Liver (tissue), 8 donors: ENCODE measurements at regions not wholly inside any gene's neighbourhood (a gene's known extent, or its start where the extent isn't known, plus 50 kb on each side); places are given as distances from the start of the nearest gene placed in this dataset.

Experiments used
- DNase-seq: peaks from one replicate; pipeline ENCODE4 v3.0.0-alpha.2; 2017; ENCODE audit warnings: low spot score
- H3K27ac ChIP-seq, 2 donors: one replicate each; pipeline ENCODE4 v1.7.0; 2013; ENCODE audit warnings: inconsistent platforms in 2 of 2, low read length in 2 of 2, control low read depth in 1 of 2, low read depth in 1 of 2, mild to moderate bottlenecking in 1 of 2
- H3K27me3 ChIP-seq, 4 donors: one replicate each; pipeline versions ENCODE4 v1.6.1 to v1.7.0; 2013; ENCODE audit warnings: low read length in 3 of 4, inconsistent platforms in 1 of 4, mild to moderate bottlenecking in 1 of 4, moderate library complexity in 1 of 4; ENCODE audit not compliant: control insufficient read depth in 4 of 4, insufficient read depth in 4 of 4
- H3K36me3 ChIP-seq, 4 donors: one replicate each; pipeline versions ENCODE4 v1.6.1 to v1.7.0; 2013; ENCODE audit warnings: low read length in 3 of 4, mild to moderate bottlenecking in 3 of 4, low read depth in 1 of 4, moderate library complexity in 1 of 4; ENCODE audit not compliant: control insufficient read depth in 4 of 4, insufficient read depth in 3 of 4
- H3K4me1 ChIP-seq, 4 donors: one replicate each; pipeline versions ENCODE4 v1.6.1 to v1.7.0; 2013; ENCODE audit warnings: low read length in 3 of 4, mild to moderate bottlenecking in 3 of 4, moderate library complexity in 1 of 4; ENCODE audit not compliant: control insufficient read depth in 4 of 4, insufficient read depth in 4 of 4
- H3K4me3 ChIP-seq, 3 donors: one replicate each; pipeline versions ENCODE4 v1.6.1 to v1.7.0; 2013; ENCODE audit warnings: low read length in 3 of 3, control low read depth in 1 of 3, low read depth in 1 of 3, mild to moderate bottlenecking in 1 of 3
- H3K9ac ChIP-seq, 2 donors: one replicate each; pipeline ENCODE4 v1.7.0; 2013; ENCODE audit warnings: low read length in 2 of 2, mild to moderate bottlenecking in 2 of 2, moderate library complexity in 2 of 2, control low read depth in 1 of 2, low read depth in 1 of 2
- H3K9me3 ChIP-seq, 4 donors: one replicate each; pipeline versions ENCODE4 v1.6.1 to v1.7.0; 2013; ENCODE audit warnings: low read length in 3 of 4; ENCODE audit not compliant: control insufficient read depth in 4 of 4
- EGR1 ChIP-seq, 2 donors: IDR thresholded peaks; 2 replicates each; pipeline ENCODE4 v1.6.1; 2016 to 2018; ENCODE audit warnings: antibody characterized with exemption in 2 of 2, low read depth in 2 of 2
- FOXA1 ChIP-seq: IDR thresholded peaks from 2 replicates; pipeline ENCODE4 v1.6.1; 2016; ENCODE audit warnings: antibody characterized with exemption
- FOXA2 ChIP-seq: IDR thresholded peaks from 2 replicates; pipeline ENCODE4 v1.6.1; 2016; ENCODE audit warnings: antibody characterized with exemption
- GABPA ChIP-seq, 2 donors: IDR thresholded peaks in 1 of 2; conservative IDR thresholded peaks in 1 of 2; 2 replicates each; pipeline ENCODE4 v1.6.1; 2016; ENCODE audit warnings: antibody characterized with exemption in 2 of 2, mild to moderate bottlenecking in 1 of 2, moderate library complexity in 1 of 2
- HNF4A ChIP-seq, 2 donors: conservative IDR thresholded peaks; 2 replicates each; pipeline ENCODE4 v1.6.1; 2016; ENCODE audit warnings: antibody characterized with exemption in 2 of 2, mild to moderate bottlenecking in 2 of 2
- HNF4G ChIP-seq: IDR thresholded peaks from 2 replicates; pipeline ENCODE4 v1.6.1; 2016; ENCODE audit warnings: antibody characterized with exemption
- JUND ChIP-seq, 2 donors: IDR thresholded peaks; 2 replicates each; pipeline ENCODE4 v1.6.1; 2016; ENCODE audit warnings: antibody characterized with exemption in 2 of 2
- NR2F2 ChIP-seq: IDR thresholded peaks from 2 replicates; pipeline ENCODE4 v1.6.1; 2016; ENCODE audit warnings: antibody characterized with exemption
- RAD21 ChIP-seq, 2 donors: IDR thresholded peaks; 2 replicates each; pipeline ENCODE4 v1.6.1; 2016; ENCODE audit warnings: antibody characterized with exemption in 2 of 2, mild to moderate bottlenecking in 2 of 2
- RXRA ChIP-seq, 2 donors: IDR thresholded peaks; 2 replicates each; pipeline ENCODE4 v1.6.1; 2017 to 2018; ENCODE audit warnings: antibody characterized with exemption in 2 of 2, mild to moderate bottlenecking in 1 of 2
- SP1 ChIP-seq: IDR thresholded peaks from 2 replicates; pipeline ENCODE4 v1.6.1; 2018; ENCODE audit warnings: antibody characterized with exemption, mild to moderate bottlenecking
- TAF1 ChIP-seq: conservative IDR thresholded peaks from 2 replicates; pipeline ENCODE4 v1.6.1; 2016; ENCODE audit warnings: antibody characterized with exemption, mild to moderate bottlenecking
- YY1 ChIP-seq: IDR thresholded peaks from 2 replicates; pipeline ENCODE4 v1.6.1; 2016; ENCODE audit warnings: antibody characterized with exemption, mild to moderate bottlenecking
- WGBS: extraction: QIAGEN DNeasy Blood & Tissue Kit; methylation state at CpG from one replicate; pipeline ENCODE4 v1.1.7; 2013; 5-methylcytosine and 5-hydroxymethylcytosine counted together
- TF ChIP-seq, protein P1 (sequence below): IDR thresholded peaks from 2 replicates; pipeline ENCODE4 v1.6.1; 2016; ENCODE audit warnings: antibody characterized with exemption, mild to moderate bottlenecking
- TF ChIP-seq, protein P2 (sequence below): IDR thresholded peaks from 2 replicates; pipeline ENCODE4 v1.6.1; 2016; ENCODE audit warnings: antibody characterized with exemption
- TF ChIP-seq, protein P3 (sequence below): fragments of 150-350 bp; IDR thresholded peaks from 2 replicates; pipeline ENCODE4 v1.5.1; 2017; ENCODE audit warnings: improper control_type of control experiment, low read depth, low read length; ENCODE audit not compliant: missing input control
- donor health status: healthy.
- donor health status: healthy.
- donor health status: healthy.
- donor health status: healthy.
- donor health status: healthy.

DNA sequence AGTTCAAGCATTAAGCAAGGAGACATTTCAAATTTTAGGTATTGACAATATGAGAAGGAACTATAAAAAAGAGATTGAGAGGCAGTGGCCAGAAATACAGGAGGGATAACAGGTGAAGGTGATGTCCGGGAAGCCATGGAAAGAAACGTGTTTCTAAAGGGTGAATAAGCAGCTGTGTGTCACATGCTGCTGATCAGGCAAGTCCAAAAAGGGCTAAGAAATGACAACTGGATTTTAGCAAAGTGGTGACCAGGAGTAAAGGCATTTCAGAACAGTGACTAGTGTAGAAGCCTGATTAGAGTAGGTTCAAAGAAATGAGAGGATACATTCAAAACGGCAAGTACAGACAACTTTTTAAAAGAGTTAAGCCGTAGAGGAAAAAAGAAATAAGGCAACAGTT lies 204.3 kb upstream of the DIO2 start:
- TF ChIP-seq RAD21 (IDR thresholded peaks at IDR 0.05) (no peak), SP1 (no peak), FOXA2 (no peak), TAF1 (no peak), RXRA (IDR thresholded peaks at IDR 0.05) (no peak)
- Histone ChIP-seq H3K4me1 (no peaks in the 10 kb centered on the region), H3K27me3 (no peaks in the 10 kb centered on the region), H3K36me3 (no peaks in the 10 kb centered on the region), H3K9ac (no peak overlapping the region), H3K9me3 (no peaks in the 10 kb centered on the region), H3K4me3 (no peak overlapping the region), H3K27ac (no peak overlapping the region)
- WGBS = 82% methylated on average over 4 of the region's 4 CpGs
- DNase-seq = no peak

DNA sequence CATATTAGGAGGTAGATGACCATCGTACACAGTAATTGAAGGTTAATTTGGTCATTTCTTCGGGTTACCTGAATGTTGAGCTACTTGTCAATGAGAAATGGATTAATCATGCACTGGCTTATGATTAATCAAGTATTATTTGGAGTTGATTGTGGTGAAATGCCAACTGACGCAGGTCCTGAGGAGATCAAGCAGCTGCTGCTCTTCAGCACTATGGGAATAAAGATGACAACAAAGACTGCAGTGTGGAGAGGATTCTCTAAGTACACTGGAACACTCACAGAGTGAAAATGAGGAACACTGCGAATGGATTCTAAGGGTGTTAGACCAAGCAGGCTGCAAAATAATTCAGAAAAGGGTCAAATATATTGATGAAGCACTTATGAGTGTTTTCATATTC lies 202.8 kb upstream of the DIO2 start:
- 74% methylated on average over 4 of the region's 4 CpGs for WGBS
- Histone ChIP-seq H3K4me1 (no peaks in the 10 kb centered on the region), H3K4me3 (no peak overlapping the region), H3K9ac (no peak overlapping the region), H3K27me3 (no peaks in the 10 kb centered on the region), H3K9me3 (no peaks in the 10 kb centered on the region), H3K36me3 (no peaks in the 10 kb centered on the region), H3K27ac (no peak overlapping the region)
- TF ChIP-seq FOXA1 (no peak), JUND (IDR thresholded peaks at IDR 0.05) (no peak), TAF1 (no peak), NR2F2 (no peak), HNF4G (no peak), YY1 (no peak), RAD21 (IDR thresholded peaks at IDR 0.05) (no peak)
- TF ChIP-seq, protein P1, sequence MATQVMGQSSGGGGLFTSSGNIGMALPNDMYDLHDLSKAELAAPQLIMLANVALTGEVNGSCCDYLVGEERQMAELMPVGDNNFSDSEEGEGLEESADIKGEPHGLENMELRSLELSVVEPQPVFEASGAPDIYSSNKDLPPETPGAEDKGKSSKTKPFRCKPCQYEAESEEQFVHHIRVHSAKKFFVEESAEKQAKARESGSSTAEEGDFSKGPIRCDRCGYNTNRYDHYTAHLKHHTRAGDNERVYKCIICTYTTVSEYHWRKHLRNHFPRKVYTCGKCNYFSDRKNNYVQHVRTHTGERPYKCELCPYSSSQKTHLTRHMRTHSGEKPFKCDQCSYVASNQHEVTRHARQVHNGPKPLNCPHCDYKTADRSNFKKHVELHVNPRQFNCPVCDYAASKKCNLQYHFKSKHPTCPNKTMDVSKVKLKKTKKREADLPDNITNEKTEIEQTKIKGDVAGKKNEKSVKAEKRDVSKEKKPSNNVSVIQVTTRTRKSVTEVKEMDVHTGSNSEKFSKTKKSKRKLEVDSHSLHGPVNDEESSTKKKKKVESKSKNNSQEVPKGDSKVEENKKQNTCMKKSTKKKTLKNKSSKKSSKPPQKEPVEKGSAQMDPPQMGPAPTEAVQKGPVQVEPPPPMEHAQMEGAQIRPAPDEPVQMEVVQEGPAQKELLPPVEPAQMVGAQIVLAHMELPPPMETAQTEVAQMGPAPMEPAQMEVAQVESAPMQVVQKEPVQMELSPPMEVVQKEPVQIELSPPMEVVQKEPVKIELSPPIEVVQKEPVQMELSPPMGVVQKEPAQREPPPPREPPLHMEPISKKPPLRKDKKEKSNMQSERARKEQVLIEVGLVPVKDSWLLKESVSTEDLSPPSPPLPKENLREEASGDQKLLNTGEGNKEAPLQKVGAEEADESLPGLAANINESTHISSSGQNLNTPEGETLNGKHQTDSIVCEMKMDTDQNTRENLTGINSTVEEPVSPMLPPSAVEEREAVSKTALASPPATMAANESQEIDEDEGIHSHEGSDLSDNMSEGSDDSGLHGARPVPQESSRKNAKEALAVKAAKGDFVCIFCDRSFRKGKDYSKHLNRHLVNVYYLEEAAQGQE = no peak
- TF ChIP-seq, protein P2, sequence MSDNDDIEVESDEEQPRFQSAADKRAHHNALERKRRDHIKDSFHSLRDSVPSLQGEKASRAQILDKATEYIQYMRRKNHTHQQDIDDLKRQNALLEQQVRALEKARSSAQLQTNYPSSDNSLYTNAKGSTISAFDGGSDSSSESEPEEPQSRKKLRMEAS = no peak
- no peak for DNase-seq

DNA sequence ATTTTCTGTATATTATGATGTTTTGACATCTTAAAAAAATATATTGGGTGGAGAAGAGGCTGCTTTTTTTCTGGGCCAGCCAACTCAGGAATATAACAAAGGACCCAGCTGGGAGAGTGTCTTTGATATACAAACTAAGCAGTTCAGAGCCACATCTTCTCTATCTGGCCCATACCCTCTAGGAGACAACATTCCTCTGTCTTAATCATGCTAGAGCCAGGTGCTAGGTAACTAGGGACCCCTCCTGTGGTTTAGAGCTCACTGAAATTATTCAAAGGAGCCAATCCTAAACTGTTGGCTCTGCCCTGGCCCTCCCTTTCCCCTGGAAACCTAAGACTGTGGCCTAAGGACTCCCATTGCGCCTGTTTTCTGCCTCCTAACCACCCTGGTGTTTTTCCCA lies 193.1 kb upstream of the DIO2 start:
- Histone ChIP-seq H3K27me3 (no peaks in the 10 kb centered on the region), H3K27ac (no peak overlapping the region), H3K9ac (no peak overlapping the region), H3K4me1 (no peaks in the 10 kb centered on the region), H3K4me3 (no peak overlapping the region), H3K9me3 (no peaks in the 10 kb centered on the region), H3K36me3 (no peaks in the 10 kb centered on the region)
- TF ChIP-seq HNF4A (conservative IDR thresholded peaks at IDR 0.05) (no peak), FOXA2 (no peak), GABPA (IDR thresholded peaks at IDR 0.05 in 1 of 2, conservative IDR thresholded peaks at IDR 0.05 in 1 of 2) (no peak), TAF1 (no peak), RXRA (IDR thresholded peaks at IDR 0.05) (no peak), EGR1 (IDR thresholded peaks at IDR 0.05; ENCODE audit: low read depth in 2 of 2) (no peak), FOXA1 (no peak), SP1 (no peak), YY1 (no peak), NR2F2 (no peak)
- TF ChIP-seq, protein P3, sequence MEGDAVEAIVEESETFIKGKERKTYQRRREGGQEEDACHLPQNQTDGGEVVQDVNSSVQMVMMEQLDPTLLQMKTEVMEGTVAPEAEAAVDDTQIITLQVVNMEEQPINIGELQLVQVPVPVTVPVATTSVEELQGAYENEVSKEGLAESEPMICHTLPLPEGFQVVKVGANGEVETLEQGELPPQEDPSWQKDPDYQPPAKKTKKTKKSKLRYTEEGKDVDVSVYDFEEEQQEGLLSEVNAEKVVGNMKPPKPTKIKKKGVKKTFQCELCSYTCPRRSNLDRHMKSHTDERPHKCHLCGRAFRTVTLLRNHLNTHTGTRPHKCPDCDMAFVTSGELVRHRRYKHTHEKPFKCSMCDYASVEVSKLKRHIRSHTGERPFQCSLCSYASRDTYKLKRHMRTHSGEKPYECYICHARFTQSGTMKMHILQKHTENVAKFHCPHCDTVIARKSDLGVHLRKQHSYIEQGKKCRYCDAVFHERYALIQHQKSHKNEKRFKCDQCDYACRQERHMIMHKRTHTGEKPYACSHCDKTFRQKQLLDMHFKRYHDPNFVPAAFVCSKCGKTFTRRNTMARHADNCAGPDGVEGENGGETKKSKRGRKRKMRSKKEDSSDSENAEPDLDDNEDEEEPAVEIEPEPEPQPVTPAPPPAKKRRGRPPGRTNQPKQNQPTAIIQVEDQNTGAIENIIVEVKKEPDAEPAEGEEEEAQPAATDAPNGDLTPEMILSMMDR = no peak
- TF ChIP-seq, protein P1 = no peak
- 78% methylated on average over 1 of the region's 1 CpG for WGBS
- DNase-seq = no peak
